Heart left ventricle (tissue), 13 donors: ENCODE measurements at regions not wholly inside any gene's neighbourhood (a gene's known extent, or its start where the extent isn't known, plus 50 kb on each side); places are given as distances from the start of the nearest gene placed in this dataset.

Experiments used
- CTCF ChIP-seq, 12 donors: fragments of 200-600 bp; sonication (generic) in 4 of 12; IDR thresholded peaks; one replicate each; pipeline versions ENCODE4 v1.5.0 to v1.8.0; 2018 to 2022; ENCODE audit warnings: antibody characterized with exemption in 12 of 12, mild to moderate bottlenecking in 5 of 12
- POLR2A ChIP-seq, 2 donors: fragments of 450-650 bp; IDR thresholded peaks; one replicate each; pipeline ENCODE4 v1.6.1; 2017; ENCODE audit warnings: antibody characterized with exemption in 2 of 2, mild to moderate bottlenecking in 2 of 2, moderate library complexity in 2 of 2
- donor health status: ischemic (EF 13 %, LVEDD 7.1; RV severe dilation, severe dysfunction).
- donor health status: DM: no; HTN: yes; CAD: no.
- donor health status: DM: no; HTN: no; CAD: no.
- donor health status: ischemic (EF 25% LVEDD 6.9; RV normal size, moderate dysfunction).
- donor health status: ischemic (EF 25% LVEDD 5.7; RV mildly dilated, moderate dysfunction).
- donor health status: ischemic (EF 35%, LVEDD 5.7; RV mildly dilated, moderate dysfunction).
- donor health status: nonischemic (EF 11% LVEDD 7.7; RV severe dilation, severe dysfunction).
- donor health status: DM: yes; HTN: yes; CAD: no.
- donor health status: PGD.
- donor health status: ischemic (EF 29% LVEDD 5.4; RV normal size, mild dysfunction).
- donor health status: nonischemic (EF 23%, LVEDD 6.1; RV moderate dilation, normal function).

GRCh38 chr5:52441768-52442167 is 345.9 kb upstream of the ITGA1 start:
- TF ChIP-seq CTCF (IDR thresholded peaks at IDR 0.05) (no peak), POLR2A (IDR thresholded peaks at IDR 0.05) (no peak)
